ENCODE measurements at regions not wholly inside any gene's neighbourhood (a gene's known extent, or its start where the extent isn't known, plus 50 kb on each side); places are given as distances from the start of the nearest gene placed in this dataset.
A peak's percentile ranks its signal among the peaks of the same experiment; 100 is the strongest.

DNA sequence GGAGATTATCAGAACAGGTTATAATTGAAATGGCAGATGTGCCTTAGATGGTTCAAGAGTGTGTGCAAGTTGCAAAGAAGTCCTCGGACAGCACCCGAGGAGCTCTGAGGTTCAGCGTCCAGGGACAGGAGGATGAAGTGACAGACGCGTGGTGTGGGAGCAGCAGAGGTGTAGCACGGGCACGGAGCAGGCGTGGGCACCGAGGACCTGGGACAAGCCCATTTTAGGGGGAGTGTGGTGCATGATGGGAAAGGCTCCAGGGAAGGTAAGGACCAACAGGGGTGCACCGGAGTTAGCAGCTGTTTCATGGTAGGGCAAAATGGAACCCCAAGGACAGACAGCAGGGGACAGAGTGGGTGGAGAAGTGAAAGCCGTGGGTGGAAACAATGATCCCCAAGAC, 56.3 kb upstream of the BACE2 start:
- WGBS (ENCODE audit: insufficient coverage) = 96% methylated on average over 11 of the region's 11 CpGs

GRCh38 chr21:41112740-41113692, 54.9 kb upstream of the BACE2 start:
- intact Hi-C loops (cut with micrococcal nuclease) = no loop called here
- DNase-seq = peak in 1 of 3 donors; percentile 5
- H3K9ac ChIP-seq (ENCODE audit: insufficient read depth, low read length, poor library complexity, severe bottlenecking) = no peak overlapping the region
- no peak overlapping the region for H3K27ac ChIP-seq (ENCODE audit: low read depth in 1 of 2, low read length in 2 of 2)
- peaks cover 5 to 9% (median 7%) of the 10 kb centered on the region in 3 donors for H3K27me3 Mint-ChIP-seq (ENCODE audit: low read depth in 3 of 3)
- H3K79me2 ChIP-seq (ENCODE audit: insufficient read depth, low read length) = no peaks in the 10 kb centered on the region
- WGBS (ENCODE audit: insufficient coverage) = 0% methylated on average over 9 of the region's 14 CpGs
- peak overlapping the region in 1 of 7 donors; percentile 28 for H3K27ac Mint-ChIP-seq
- H2AFZ ChIP-seq (ENCODE audit: insufficient read depth, low read depth, low read length, poor library complexity, severe bottlenecking) = peak overlapping the region; percentile 65
- peaks cover 8 to 10% of the 10 kb centered on the region in 2 donors for H3K4me1 ChIP-seq (ENCODE audit: control insufficient read depth in 1 of 2, insufficient read depth in 2 of 2, low read length in 2 of 2)
- TF ChIP-seq, protein P1, sequence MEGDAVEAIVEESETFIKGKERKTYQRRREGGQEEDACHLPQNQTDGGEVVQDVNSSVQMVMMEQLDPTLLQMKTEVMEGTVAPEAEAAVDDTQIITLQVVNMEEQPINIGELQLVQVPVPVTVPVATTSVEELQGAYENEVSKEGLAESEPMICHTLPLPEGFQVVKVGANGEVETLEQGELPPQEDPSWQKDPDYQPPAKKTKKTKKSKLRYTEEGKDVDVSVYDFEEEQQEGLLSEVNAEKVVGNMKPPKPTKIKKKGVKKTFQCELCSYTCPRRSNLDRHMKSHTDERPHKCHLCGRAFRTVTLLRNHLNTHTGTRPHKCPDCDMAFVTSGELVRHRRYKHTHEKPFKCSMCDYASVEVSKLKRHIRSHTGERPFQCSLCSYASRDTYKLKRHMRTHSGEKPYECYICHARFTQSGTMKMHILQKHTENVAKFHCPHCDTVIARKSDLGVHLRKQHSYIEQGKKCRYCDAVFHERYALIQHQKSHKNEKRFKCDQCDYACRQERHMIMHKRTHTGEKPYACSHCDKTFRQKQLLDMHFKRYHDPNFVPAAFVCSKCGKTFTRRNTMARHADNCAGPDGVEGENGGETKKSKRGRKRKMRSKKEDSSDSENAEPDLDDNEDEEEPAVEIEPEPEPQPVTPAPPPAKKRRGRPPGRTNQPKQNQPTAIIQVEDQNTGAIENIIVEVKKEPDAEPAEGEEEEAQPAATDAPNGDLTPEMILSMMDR (IDR thresholded peaks at IDR 0.05) = no peak
- H3K9me3 Mint-ChIP-seq = peaks cover 0 to 2% (median 0%) of the 10 kb centered on the region in 7 donors
- H3K4me1 Mint-ChIP-seq = peaks cover 17% of the 10 kb centered on the region
- no peaks in the 10 kb centered on the region for H3K9me3 ChIP-seq (replicated peaks in 1 of 2; ENCODE audit: control insufficient read depth in 1 of 2, insufficient read depth in 1 of 2, low read length in 2 of 2)
- peak overlapping the region in 1 of 3 experiments; percentile 56 for H3K4me3 ChIP-seq (replicated peaks in 1 of 3; ENCODE audit: low read depth in 2 of 3, low read length in 3 of 3)
- H3K36me3 Mint-ChIP-seq = no peaks in the 10 kb centered on the region
- no peaks in the 10 kb centered on the region for H3K36me3 ChIP-seq (replicated peaks in 1 of 2; ENCODE audit: control insufficient read depth in 1 of 2, insufficient read depth in 2 of 2, low read length in 2 of 2)
- no peaks in the 10 kb centered on the region for H4K20me1 ChIP-seq (ENCODE audit: insufficient read depth, low read length)
- peak overlapping the region; percentile 69 to 84 for H3K4me3 Mint-ChIP-seq
- peak overlapping the region; percentile 60 for H3K4me2 ChIP-seq (replicated peaks; ENCODE audit: extremely low read depth, low read length, poor library complexity, severe bottlenecking)
- H3K27me3 ChIP-seq (ENCODE audit: control insufficient read depth in 2 of 2, insufficient read depth in 2 of 2, low read length in 2 of 2) = no peaks in the 10 kb centered on the region

More for the DNA sequence above, 56.3 kb upstream of the BACE2 start:
- Histone ChIP-seq H3K36me3 (replicated peaks in 1 of 2; ENCODE audit: control insufficient read depth in 1 of 2, insufficient read depth in 2 of 2, low read length in 2 of 2) (no peaks in the 10 kb centered on the region), H4K20me1 (ENCODE audit: insufficient read depth, low read length) (no peaks in the 10 kb centered on the region), H3K27me3 (ENCODE audit: control insufficient read depth in 2 of 2, insufficient read depth in 2 of 2, low read length in 2 of 2) (no peaks in the 10 kb centered on the region), H3K27ac (ENCODE audit: low read depth in 1 of 2, low read length in 2 of 2) (no peak overlapping the region), H3K79me2 (ENCODE audit: insufficient read depth, low read length) (no peaks in the 10 kb centered on the region), H3K9me3 (replicated peaks in 1 of 2; ENCODE audit: control insufficient read depth in 1 of 2, insufficient read depth in 1 of 2, low read length in 2 of 2) (no peaks in the 10 kb centered on the region), H3K4me1 (ENCODE audit: control insufficient read depth in 1 of 2, insufficient read depth in 2 of 2, low read length in 2 of 2) (peaks cover 8 to 10% of the 10 kb centered on the region in 2 donors), H3K4me3 (replicated peaks in 1 of 3; ENCODE audit: low read depth in 2 of 3, low read length in 3 of 3) (no peak overlapping the region), H2AFZ (ENCODE audit: insufficient read depth, low read depth, low read length, poor library complexity, severe bottlenecking) (no peak overlapping the region), H3K4me2 (replicated peaks; ENCODE audit: extremely low read depth, low read length, poor library complexity, severe bottlenecking) (no peak overlapping the region), H3K9ac (ENCODE audit: insufficient read depth, low read length, poor library complexity, severe bottlenecking) (no peak overlapping the region)
- Mint-ChIP-seq H3K4me1 (peaks cover 17% of the 10 kb centered on the region), H3K27me3 (ENCODE audit: low read depth in 3 of 3) (peaks cover 7 to 8% (median 7%) of the 10 kb centered on the region in 3 donors), H3K9me3 (peaks cover 0 to 2% (median 0%) of the 10 kb centered on the region in 7 donors), H3K4me3 (no peak overlapping the region), H3K36me3 (no peaks in the 10 kb centered on the region), H3K27ac (no peak overlapping the region)
- TF ChIP-seq, protein P1 (IDR thresholded peaks at IDR 0.05) = no peak
- no peak for DNase-seq
- intact Hi-C loops (cut with micrococcal nuclease) = no loop called here
